Gastroesophageal sphincter (tissue), 4 donors: ENCODE measurements at regions not wholly inside any gene's neighbourhood (a gene's known extent, or its start where the extent isn't known, plus 50 kb on each side); places are given as distances from the start of the nearest gene placed in this dataset.

Experiments used
- ATAC-seq: fragments of 150-250 bp; one replicate; pipeline ENCODE4 v1.9.1; 2016; ENCODE audit warnings: mild to moderate bottlenecking, moderate library complexity
- H3K27ac ChIP-seq, 4 donors: fragments of 200-600 bp; sonication (generic) in 3 of 4; 1 replicate in 3 of 4; 2 replicates in 1 of 4; pipeline ENCODE4 v1.5.1; 2016 to 2019
- H3K27me3 ChIP-seq: fragments of 200-600 bp; sonication (generic); one replicate; pipeline ENCODE4 v1.5.1; 2019
- H3K36me3 ChIP-seq, 2 donors: fragments of 200-600 bp; sonication (generic); one replicate each; pipeline ENCODE4 v1.5.1; 2019; ENCODE audit warnings: control low read depth in 1 of 2
- H3K4me1 ChIP-seq, 3 donors: fragments of 200-600 bp; sonication (generic); 1 replicate in 2 of 3; 2 replicates in 1 of 3; pipeline ENCODE4 v1.5.1; 2016 to 2019; ENCODE audit warnings: control low read depth in 2 of 3
- H3K4me3 ChIP-seq, 2 donors: fragments of 200-600 bp; sonication (generic); one replicate each; pipeline ENCODE4 v1.5.1; 2019; ENCODE audit warnings: mild to moderate bottlenecking in 1 of 2, moderate library complexity in 1 of 2
- H3K9me3 ChIP-seq, 3 donors: fragments of 200-600 bp; sonication (generic); one replicate each; pipeline ENCODE4 v1.5.1; 2017 to 2019; ENCODE audit warnings: control low read depth in 2 of 3
- EP300 ChIP-seq: sonication (generic); formaldehyde crosslinking; IDR thresholded peaks from one replicate; pipeline ENCODE4 v1.6.1; 2017; ENCODE audit warnings: antibody characterized with exemption, mild to moderate bottlenecking
- POLR2A ChIP-seq, 2 donors: fragments of 450-650 bp; IDR thresholded peaks; one replicate each; pipeline ENCODE4 v1.6.1; 2017; ENCODE audit warnings: antibody characterized with exemption in 2 of 2, mild to moderate bottlenecking in 2 of 2, moderate library complexity in 1 of 2
- POLR2AphosphoS5 ChIP-seq: sonication (generic); formaldehyde crosslinking; IDR thresholded peaks from one replicate; pipeline ENCODE4 v1.6.1; 2017; ENCODE audit warnings: antibody characterized with exemption
- WGBS, 2 donors: methylation state at CpG; one replicate each; pipeline ENCODE4 v1.1.5; 2018; ENCODE audit warnings: low coverage in 1 of 2; 5-methylcytosine and 5-hydroxymethylcytosine counted together
- TF ChIP-seq, protein P1 (sequence below), 4 experiments: fragments of 200-600 bp in 2 of 4; fragments of 450-650 bp in 2 of 4; sonication (generic) in 1 of 4; IDR thresholded peaks; one replicate each; pipeline ENCODE4 v1.5.1; 2017 to 2019; ENCODE audit warnings: antibody characterized with exemption in 4 of 4, mild to moderate bottlenecking in 2 of 4, moderate library complexity in 2 of 4

DNA sequence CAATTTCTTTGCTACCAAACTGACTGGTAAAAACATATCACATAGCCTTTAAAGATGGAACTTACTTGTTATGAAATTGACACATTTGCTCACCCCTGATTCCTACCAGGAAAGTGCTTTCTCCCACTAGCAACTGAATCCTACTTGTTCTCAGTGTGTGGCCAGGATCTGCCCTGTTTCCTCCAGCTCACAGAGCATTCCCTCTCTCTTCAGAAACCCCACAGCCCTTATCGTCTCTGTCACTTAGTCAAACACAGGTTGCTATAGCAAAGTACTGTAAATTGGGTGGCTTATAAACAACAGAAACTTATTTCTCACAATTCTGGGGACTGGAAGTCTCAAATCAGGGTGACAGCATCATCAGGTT, 265.2 kb upstream of the BOD1L1 start:
- H3K27ac ChIP-seq: no peak overlapping the region
- peak; percentile 16 for ATAC-seq
- no peak overlapping the region for H3K4me3 ChIP-seq
- 25 to 38% methylated on average over 1 of the region's 1 CpG for WGBS, 2 donors
- no peaks in the 10 kb centered on the region for H3K9me3 ChIP-seq
- no peaks in the 10 kb centered on the region for H3K27me3 ChIP-seq
- no peaks in the 10 kb centered on the region for H3K36me3 ChIP-seq
- TF ChIP-seq POLR2AphosphoS5 (no peak), EP300 (no peak), POLR2A (IDR thresholded peaks at IDR 0.05) (no peak)
- TF ChIP-seq, protein P1, sequence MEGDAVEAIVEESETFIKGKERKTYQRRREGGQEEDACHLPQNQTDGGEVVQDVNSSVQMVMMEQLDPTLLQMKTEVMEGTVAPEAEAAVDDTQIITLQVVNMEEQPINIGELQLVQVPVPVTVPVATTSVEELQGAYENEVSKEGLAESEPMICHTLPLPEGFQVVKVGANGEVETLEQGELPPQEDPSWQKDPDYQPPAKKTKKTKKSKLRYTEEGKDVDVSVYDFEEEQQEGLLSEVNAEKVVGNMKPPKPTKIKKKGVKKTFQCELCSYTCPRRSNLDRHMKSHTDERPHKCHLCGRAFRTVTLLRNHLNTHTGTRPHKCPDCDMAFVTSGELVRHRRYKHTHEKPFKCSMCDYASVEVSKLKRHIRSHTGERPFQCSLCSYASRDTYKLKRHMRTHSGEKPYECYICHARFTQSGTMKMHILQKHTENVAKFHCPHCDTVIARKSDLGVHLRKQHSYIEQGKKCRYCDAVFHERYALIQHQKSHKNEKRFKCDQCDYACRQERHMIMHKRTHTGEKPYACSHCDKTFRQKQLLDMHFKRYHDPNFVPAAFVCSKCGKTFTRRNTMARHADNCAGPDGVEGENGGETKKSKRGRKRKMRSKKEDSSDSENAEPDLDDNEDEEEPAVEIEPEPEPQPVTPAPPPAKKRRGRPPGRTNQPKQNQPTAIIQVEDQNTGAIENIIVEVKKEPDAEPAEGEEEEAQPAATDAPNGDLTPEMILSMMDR (IDR thresholded peaks at IDR 0.05): no peak
- peaks cover 0 to 3% (median 0%) of the 10 kb centered on the region in 3 donors for H3K4me1 ChIP-seq

DNA sequence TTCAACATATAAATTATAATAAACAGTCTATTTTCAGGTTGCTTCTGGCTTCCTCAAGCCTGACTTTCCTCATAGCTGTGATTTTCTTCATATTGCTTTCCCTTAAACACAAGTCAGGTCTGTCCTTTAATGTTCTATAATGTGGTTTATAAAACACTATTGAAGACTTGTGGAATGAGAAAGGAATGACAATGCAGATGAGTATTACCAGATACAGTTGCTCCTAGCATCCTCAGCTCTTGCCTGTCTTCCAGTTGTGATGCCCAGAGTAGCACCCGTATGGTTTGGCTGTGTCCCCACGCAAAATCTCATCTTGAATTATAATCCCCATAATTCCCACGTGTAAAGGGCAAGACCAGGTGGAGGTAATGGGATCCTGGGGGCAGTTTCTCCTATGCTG, 265.7 kb upstream of the BOD1L1 start:
- H3K27ac ChIP-seq: no peak overlapping the region
- H3K9me3 ChIP-seq: no peaks in the 10 kb centered on the region
- H3K4me3 ChIP-seq: no peak overlapping the region
- 60 to 78% methylated on average over 1 to 3 of the region's 3 CpGs for WGBS, 2 donors
- ATAC-seq: no peak
- no peaks in the 10 kb centered on the region for H3K36me3 ChIP-seq
- H3K4me1 ChIP-seq: peaks cover 0 to 3% (median 0%) of the 10 kb centered on the region in 3 donors
- TF ChIP-seq EP300 (no peak), POLR2A (IDR thresholded peaks at IDR 0.05) (no peak), POLR2AphosphoS5 (no peak)
- TF ChIP-seq, protein P1 (IDR thresholded peaks at IDR 0.05): no peak
- no peaks in the 10 kb centered on the region for H3K27me3 ChIP-seq

DNA sequence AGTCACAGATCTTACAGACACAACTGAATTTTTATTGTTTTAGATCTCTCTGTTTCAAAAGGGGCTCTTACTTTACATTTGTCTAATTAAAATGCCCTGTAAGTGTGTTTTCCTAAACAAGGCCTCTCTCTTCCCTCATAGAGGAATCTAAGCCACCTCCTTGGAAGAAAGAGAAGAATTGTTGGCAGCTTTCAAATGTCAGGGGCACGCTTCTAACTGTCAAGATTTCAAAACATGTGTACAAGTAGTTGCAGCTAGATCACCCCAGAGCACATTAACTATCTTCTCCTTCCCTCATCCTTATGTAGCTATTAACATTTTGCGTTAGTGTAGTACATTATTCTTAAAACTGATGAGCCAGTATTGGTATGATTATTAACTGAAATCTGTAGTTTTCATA, 266.5 kb upstream of the BOD1L1 start:
- no peaks in the 10 kb centered on the region for H3K9me3 ChIP-seq
- no peaks in the 10 kb centered on the region for H3K36me3 ChIP-seq
- TF ChIP-seq EP300: no peak
- TF ChIP-seq, protein P1 (IDR thresholded peaks at IDR 0.05): no peak
- TF ChIP-seq POLR2A (IDR thresholded peaks at IDR 0.05): no peak
- TF ChIP-seq POLR2AphosphoS5: no peak
- 45 to 59% methylated on average over 2 of the region's 2 CpGs for WGBS, 2 donors
- no peak overlapping the region for H3K27ac ChIP-seq
- peaks cover 0 to 3% (median 0%) of the 10 kb centered on the region in 3 donors for H3K4me1 ChIP-seq
- no peaks in the 10 kb centered on the region for H3K27me3 ChIP-seq
- no peak overlapping the region for H3K4me3 ChIP-seq
- no peak for ATAC-seq

DNA sequence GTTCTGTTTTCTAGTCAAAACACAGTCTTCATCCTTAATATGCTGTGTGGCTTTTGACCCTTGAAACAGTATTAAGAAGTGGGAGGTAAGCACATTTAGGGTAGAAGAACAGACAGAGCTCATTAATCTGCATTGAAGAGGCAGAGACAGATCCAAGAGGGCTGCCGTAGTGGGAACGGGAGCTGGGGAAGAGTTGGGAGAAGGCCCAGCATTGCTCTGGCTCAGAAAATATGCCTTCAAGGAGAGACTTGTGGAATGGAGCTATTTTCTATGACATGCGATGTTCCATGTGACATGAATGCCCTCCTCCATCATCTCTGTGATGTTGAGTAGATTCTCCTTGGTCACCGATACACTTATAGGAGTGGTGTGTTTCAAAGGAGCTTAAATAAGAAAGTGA, 273.3 kb upstream of the BOD1L1 start:
- no peaks in the 10 kb centered on the region for H3K27me3 ChIP-seq
- H3K9me3 ChIP-seq: no peaks in the 10 kb centered on the region
- no peak for ATAC-seq
- TF ChIP-seq EP300 (no peak), POLR2AphosphoS5 (no peak), POLR2A (IDR thresholded peaks at IDR 0.05) (no peak)
- TF ChIP-seq, protein P1 (IDR thresholded peaks at IDR 0.05): no peak
- no peaks in the 10 kb centered on the region for H3K4me1 ChIP-seq
- H3K27ac ChIP-seq: no peak overlapping the region
- no peak overlapping the region for H3K4me3 ChIP-seq
- 64 to 81% methylated on average over 4 of the region's 4 CpGs for WGBS, 2 donors
- no peaks in the 10 kb centered on the region for H3K36me3 ChIP-seq

DNA sequence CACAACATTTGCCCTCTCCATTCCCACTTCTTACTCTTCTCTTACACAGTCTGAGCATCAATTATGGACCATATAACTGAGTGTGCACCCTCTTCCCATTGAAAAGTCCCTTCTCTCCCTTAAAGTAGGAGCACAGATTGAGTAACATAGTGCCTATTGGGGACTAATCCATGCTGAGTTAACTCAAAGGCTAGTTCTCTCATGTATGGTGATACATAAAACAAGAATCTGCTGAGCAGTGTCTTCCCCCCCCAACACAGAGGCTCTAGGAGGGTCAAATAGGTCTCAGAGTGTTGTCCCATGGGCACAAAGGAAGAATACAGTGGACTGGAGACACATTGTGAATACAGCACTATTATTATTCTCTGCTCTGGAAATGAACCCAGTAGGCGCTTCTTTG, 274.6 kb upstream of the BOD1L1 start:
- no peak overlapping the region for H3K27ac ChIP-seq
- TF ChIP-seq, protein P1 (IDR thresholded peaks at IDR 0.05): no peak
- TF ChIP-seq POLR2AphosphoS5: no peak
- no peak for TF ChIP-seq EP300
- TF ChIP-seq POLR2A (IDR thresholded peaks at IDR 0.05): no peak
- no peak overlapping the region for H3K4me3 ChIP-seq
- no peaks in the 10 kb centered on the region for H3K9me3 ChIP-seq
- 88 to 100% methylated on average over 1 of the region's 1 CpG for WGBS, 2 donors
- no peaks in the 10 kb centered on the region for H3K4me1 ChIP-seq
- H3K27me3 ChIP-seq: no peaks in the 10 kb centered on the region
- ATAC-seq: no peak
- H3K36me3 ChIP-seq: no peaks in the 10 kb centered on the region
